ENCODE measurements at regions not wholly inside any gene's neighbourhood (a gene's known extent, or its start where the extent isn't known, plus 50 kb on each side); places are given as distances from the start of the nearest gene placed in this dataset.
A peak's percentile ranks its signal among the peaks of the same experiment; 100 is the strongest.

GRCh38 chr18:24766376-24766775 is 305.9 kb downstream of the HRH4 start:
- Mint-ChIP-seq H3K27ac (ENCODE audit: unreplicated experiment) (no peak overlapping the region), H3K4me1 (peaks cover 6% of the 10 kb centered on the region), H3K36me3 (ENCODE audit: low read depth) (peaks cover 15% of the 10 kb centered on the region), H3K27me3 (ENCODE audit: low read depth) (no peaks in the 10 kb centered on the region), H3K4me3 (no peak overlapping the region), H3K9me3 (peaks cover 11% of the 10 kb centered on the region)
- no peak for DNase-seq (ENCODE audit: low read depth, low spot score)
- no peak for TF ChIP-seq CTCF (conservative IDR thresholded peaks at IDR 0.05)

- Mint-ChIP-seq H3K27ac (ENCODE audit: unreplicated experiment) (peak overlapping the region; percentile 52), H3K9me3 (peaks cover 10% of the 10 kb centered on the region), H3K36me3 (ENCODE audit: low read depth) (peaks cover 4% of the 10 kb centered on the region), H3K27me3 (ENCODE audit: low read depth) (no peaks in the 10 kb centered on the region), H3K4me1 (no peaks in the 10 kb centered on the region), H3K4me3 (no peak overlapping the region)
- DNase-seq (ENCODE audit: low read depth, low spot score): no peak
- no peak for TF ChIP-seq CTCF (conservative IDR thresholded peaks at IDR 0.05)
Observed at GRCh38 chr18:24770311-24771024, 310.0 kb downstream of the HRH4 start.

GRCh38 chr18:24771300-24771699 is 310.9 kb downstream of the HRH4 start:
- Mint-ChIP-seq H3K36me3 (ENCODE audit: low read depth) (peaks cover 4% of the 10 kb centered on the region), H3K27ac (ENCODE audit: unreplicated experiment) (no peak overlapping the region), H3K9me3 (peaks cover 10% of the 10 kb centered on the region), H3K27me3 (ENCODE audit: low read depth) (no peaks in the 10 kb centered on the region), H3K4me3 (no peak overlapping the region), H3K4me1 (no peaks in the 10 kb centered on the region)
- TF ChIP-seq CTCF (conservative IDR thresholded peaks at IDR 0.05): no peak
- no peak for DNase-seq (ENCODE audit: low read depth, low spot score)

- H3K4me1 Mint-ChIP-seq: no peaks in the 10 kb centered on the region
- peaks cover 4% of the 10 kb centered on the region for H3K36me3 Mint-ChIP-seq (ENCODE audit: low read depth)
- H3K9me3 Mint-ChIP-seq: peaks cover 12% of the 10 kb centered on the region
- H3K27ac Mint-ChIP-seq (ENCODE audit: unreplicated experiment): no peak overlapping the region
- H3K4me3 Mint-ChIP-seq: no peak overlapping the region
- TF ChIP-seq CTCF (conservative IDR thresholded peaks at IDR 0.05): no peak
- H3K27me3 Mint-ChIP-seq (ENCODE audit: low read depth): no peaks in the 10 kb centered on the region
- no peak for DNase-seq (ENCODE audit: low read depth, low spot score)
Observed at GRCh38 chr18:24773101-24773500, 312.7 kb downstream of the HRH4 start.

- H3K4me3 Mint-ChIP-seq: no peak overlapping the region
- H3K27me3 Mint-ChIP-seq (ENCODE audit: low read depth): no peaks in the 10 kb centered on the region
- TF ChIP-seq CTCF (conservative IDR thresholded peaks at IDR 0.05): no peak
- DNase-seq (ENCODE audit: low read depth, low spot score): no peak
- H3K36me3 Mint-ChIP-seq (ENCODE audit: low read depth): no peaks in the 10 kb centered on the region
- H3K9me3 Mint-ChIP-seq: peaks cover 5% of the 10 kb centered on the region
- peaks cover 5% of the 10 kb centered on the region for H3K4me1 Mint-ChIP-seq
- H3K27ac Mint-ChIP-seq (ENCODE audit: unreplicated experiment): no peak overlapping the region
Observed at GRCh38 chr18:24776019-24776418, 315.6 kb downstream of the HRH4 start.

Data from neural crest cell (in vitro differentiated cells).